HEK293 (cell line): ENCODE measurements at regions not wholly inside any gene's neighbourhood (a gene's known extent, or its start where the extent isn't known, plus 50 kb on each side); places are given as distances from the start of the nearest gene placed in this dataset.

Source experiments
- CTCF ChIP-seq: fragments of 450-650 bp; formaldehyde crosslinking; IDR thresholded peaks from 2 replicates; pipeline ENCODE4 v1.5.1; 2016; ENCODE audit warnings: missing biosample characterization, missing genetic modification characterization
- KLF8 ChIP-seq: fragments of 450-650 bp; formaldehyde crosslinking; IDR thresholded peaks from 2 replicates; pipeline ENCODE4 v1.5.1; 2016; ENCODE audit warnings: missing biosample characterization, missing genetic modification characterization
- MEIS1 ChIP-seq: sonication (generic); formaldehyde crosslinking; IDR thresholded peaks from 2 replicates; pipeline ENCODE4 v1.8.1; 2022; ENCODE audit warnings: missing genetic modification reagents, mild to moderate bottlenecking, borderline replicate concordance
- PATZ1 ChIP-seq: fragments of 450-650 bp; formaldehyde crosslinking; IDR thresholded peaks from 2 replicates; pipeline ENCODE4 v1.5.1; 2016; ENCODE audit warnings: missing biosample characterization, missing genetic modification characterization
- PRDM1 ChIP-seq: fragments of 450-650 bp; formaldehyde crosslinking; IDR thresholded peaks from 2 replicates; pipeline ENCODE4; 2016; ENCODE audit warnings: missing biosample characterization, missing genetic modification characterization
- REST ChIP-seq: fragments of 450-650 bp; formaldehyde crosslinking; IDR thresholded peaks from 2 replicates; pipeline ENCODE4 v1.5.1; 2016; ENCODE audit warnings: missing biosample characterization, missing genetic modification characterization
- WT1 ChIP-seq: fragments of 450-650 bp; formaldehyde crosslinking; IDR thresholded peaks from 2 replicates; pipeline ENCODE4 v1.5.1; 2016; ENCODE audit warnings: missing biosample characterization, missing genetic modification characterization
- ZNF18 ChIP-seq: fragments of 450-650 bp; formaldehyde crosslinking; IDR thresholded peaks from 2 replicates; pipeline ENCODE4 v1.5.1; 2016; ENCODE audit warnings: missing biosample characterization, missing genetic modification characterization
- ZNF274 ChIP-seq, 2 experiments: fragments of 200-500 bp in 1 of 2; fragments of 450-650 bp in 1 of 2; sonication (Bioruptor generic) in 1 of 2; formaldehyde crosslinking in 1 of 2; IDR thresholded peaks; 2 replicates each; pipeline versions ENCODE4 v1.5.1 to v1.6.1; 2014 to 2016; ENCODE audit warnings: borderline replicate concordance in 1 of 2, inconsistent platforms in 1 of 2, low read length in 1 of 2, missing biosample characterization in 1 of 2, missing genetic modification characterization in 1 of 2
- ZNF302 ChIP-seq: fragments of 450-650 bp; formaldehyde crosslinking; IDR thresholded peaks from 2 replicates; pipeline ENCODE4 v1.5.1; 2016; ENCODE audit warnings: missing biosample characterization, missing genetic modification characterization, low read depth
- ZNF416 ChIP-seq: fragments of 450-650 bp; formaldehyde crosslinking; IDR thresholded peaks from 2 replicates; pipeline ENCODE4 v1.5.1; 2016; ENCODE audit warnings: missing biosample characterization, missing genetic modification characterization
- ZNF664 ChIP-seq: fragments of 450-650 bp; formaldehyde crosslinking; IDR thresholded peaks from 2 replicates; pipeline ENCODE4 v1.5.1; 2016; ENCODE audit warnings: missing biosample characterization, missing genetic modification characterization
- ZNF704 ChIP-seq: fragments of 450-650 bp; formaldehyde crosslinking; IDR thresholded peaks from 2 replicates; pipeline ENCODE4 v1.5.1; 2016; ENCODE audit warnings: missing biosample characterization, missing genetic modification characterization

GRCh38 chr11:115707180-115707905, 203.1 kb upstream of the CADM1 start:
- TF ChIP-seq REST (no peak), CTCF (tag by site-specific recombination) (no peak), ZNF302 (no peak), PRDM1 (tag by site-specific recombination) (no peak), ZNF416 (tag by site-specific recombination) (no peak), KLF8 (no peak), ZNF274 (IDR thresholded peaks at IDR 0.05; ENCODE audit: low read length) (no peak), ZNF274 (tag by site-specific recombination; IDR thresholded peaks at IDR 0.05; ENCODE audit: borderline replicate concordance) (no peak), PATZ1 (tag by site-specific recombination) (no peak), ZNF18 (tag by site-specific recombination) (no peak), MEIS1 (CRISPR knock-in tag) (no peak), ZNF664 (tag by site-specific recombination) (no peak), ZNF704 (tag by site-specific recombination) (no peak), WT1 (tag by site-specific recombination) (no peak)
